Urinary bladder (tissue), 3 donors: ENCODE measurements at regions not wholly inside any gene's neighbourhood (a gene's known extent, or its start where the extent isn't known, plus 50 kb on each side); places are given as distances from the start of the nearest gene placed in this dataset.
"Not testable (repeated sequence)": the region's sequence is repeated elsewhere in the genome, so short reads cannot be mapped to it uniquely, and the experiment has no call there.

ENCODE experiments used
- DNase-seq: peaks from one replicate; pipeline ENCODE4 v3.0.0-alpha.2; 2015; ENCODE audit errors: extremely low spot score
- H3K27ac ChIP-seq: one replicate; pipeline ENCODE4 v1.5.1; 2013; ENCODE audit warnings: low read depth, mild to moderate bottlenecking, moderate library complexity
- H3K36me3 ChIP-seq: one replicate; pipeline ENCODE4 v1.6.1; 2013; ENCODE audit warnings: mild to moderate bottlenecking, moderate library complexity; ENCODE audit not compliant: insufficient read depth
- H3K4me1 ChIP-seq: one replicate; pipeline ENCODE4 v1.6.1; 2013; ENCODE audit warnings: mild to moderate bottlenecking, moderate library complexity; ENCODE audit not compliant: insufficient read depth
- H3K4me3 ChIP-seq: one replicate; pipeline ENCODE4 v1.5.1; 2013; ENCODE audit warnings: low read depth, low read length
- WGBS: extraction: QIAGEN DNeasy Blood & Tissue Kit; methylation state at CpG from one replicate; pipeline ENCODE4 v1.1.7; 2013; 5-methylcytosine and 5-hydroxymethylcytosine counted together
- donor health status: healthy with polysubstance abuse.
- donor health status: healthy.

GRCh38 chr12:17592472-17592871 is 497.5 kb downstream of the RERGL start:
- H3K4me1 ChIP-seq, result no peaks in the 10 kb centered on the region
- no peaks in the 10 kb centered on the region for H3K36me3 ChIP-seq
- no peak for DNase-seq
- H3K4me3 ChIP-seq, result no peak overlapping the region
- no peak overlapping the region for H3K27ac ChIP-seq
- 75% methylated on average over 4 of the region's 4 CpGs for WGBS

GRCh38 chr12:17591005-17591681 is 498.9 kb downstream of the RERGL start:
- H3K36me3 ChIP-seq, result no peaks in the 10 kb centered on the region
- DNase-seq, result no peak
- WGBS, result 92% methylated on average over 4 of the region's 4 CpGs
- no peak overlapping the region for H3K27ac ChIP-seq
- no peaks in the 10 kb centered on the region for H3K4me1 ChIP-seq
- no peak overlapping the region for H3K4me3 ChIP-seq

- H3K27ac ChIP-seq, result no peak overlapping the region
- no peak overlapping the region for H3K4me3 ChIP-seq
- H3K4me1 ChIP-seq, result no peaks in the 10 kb centered on the region
- no peak for DNase-seq
- WGBS, result 61% methylated on average over 5 of the region's 5 CpGs
- no peaks in the 10 kb centered on the region for H3K36me3 ChIP-seq
Measured at GRCh38 chr12:17588968-17589367, 501.0 kb downstream of the RERGL start.

- H3K36me3 ChIP-seq, result no peaks in the 10 kb centered on the region
- no peaks in the 10 kb centered on the region for H3K4me1 ChIP-seq
- no peak overlapping the region for H3K27ac ChIP-seq
- no peak for DNase-seq
- no peak overlapping the region for H3K4me3 ChIP-seq
- 60% methylated on average over 6 of the region's 6 CpGs for whole genome bisulfite sequencing
Measured at GRCh38 chr12:17579205-17580026, 510.6 kb downstream of the RERGL start.

GRCh38 chr12:17577405-17577804 is 512.6 kb downstream of the RERGL start:
- Histone ChIP-seq H3K36me3 (no peaks in the 10 kb centered on the region), H3K4me3 (no peak overlapping the region), H3K27ac (no peak overlapping the region), H3K4me1 (no peaks in the 10 kb centered on the region)
- no peak for DNase-seq
- 54% methylated on average over 5 of the region's 5 CpGs for WGBS

GRCh38 chr12:17572250-17572649 is 517.7 kb downstream of the RERGL start:
- DNase-seq, result no peak
- Histone ChIP-seq H3K4me3 (no peak overlapping the region), H3K4me1 (no peaks in the 10 kb centered on the region), H3K36me3 (no peaks in the 10 kb centered on the region), H3K27ac (no peak overlapping the region)

- H3K36me3 ChIP-seq, result no peaks in the 10 kb centered on the region
- H3K4me1 ChIP-seq, result no peaks in the 10 kb centered on the region
- DNase-seq, result no peak
- no peak overlapping the region for H3K27ac ChIP-seq
- no peak overlapping the region for H3K4me3 ChIP-seq
- 66% methylated on average over 2 of the region's 2 CpGs for WGBS
Measured at GRCh38 chr12:17571047-17571446, 518.9 kb downstream of the RERGL start.

- not testable (repeated sequence) for H3K36me3 ChIP-seq, H3K4me3 ChIP-seq, H3K4me1 ChIP-seq, H3K27ac ChIP-seq, DNase-seq
- WGBS, result 81% methylated on average over 8 of the region's 8 CpGs
Measured at GRCh38 chr12:17564630-17565029, 525.4 kb downstream of the RERGL start.

- Histone ChIP-seq H3K36me3 (no peaks in the 10 kb centered on the region), H3K4me1 (no peaks in the 10 kb centered on the region), H3K4me3 (no peak overlapping the region), H3K27ac (no peak overlapping the region)
- DNase-seq, result no peak
- WGBS, result 84% methylated on average over 1 of the region's 1 CpG
Measured at GRCh38 chr12:17550011-17550410, 540.0 kb downstream of the RERGL start.

GRCh38 chr12:17540921-17541320 is 549.1 kb downstream of the RERGL start:
- no peak overlapping the region for H3K4me3 ChIP-seq
- H3K27ac ChIP-seq, result no peak overlapping the region
- WGBS, result 75% methylated on average over 2 of the region's 2 CpGs
- H3K4me1 ChIP-seq, result no peaks in the 10 kb centered on the region
- no peak for DNase-seq
- no peaks in the 10 kb centered on the region for H3K36me3 ChIP-seq

GRCh38 chr12:17528394-17528793 is 561.6 kb downstream of the RERGL start:
- 28% methylated on average over 2 of the region's 2 CpGs for WGBS

GRCh38 chr12:17527021-17527420 is 563.0 kb downstream of the RERGL start:
- Histone ChIP-seq H3K4me3 (no peak overlapping the region), H3K4me1 (no peaks in the 10 kb centered on the region), H3K27ac (no peak overlapping the region), H3K36me3 (no peaks in the 10 kb centered on the region)
- no peak for DNase-seq
- WGBS, result 67% methylated on average over 1 of the region's 1 CpG

More at GRCh38 chr12:17528394-17528793, 561.6 kb downstream of the RERGL start:
- no peak for DNase-seq
- Histone ChIP-seq H3K27ac (no peak overlapping the region), H3K36me3 (no peaks in the 10 kb centered on the region), H3K4me1 (no peaks in the 10 kb centered on the region), H3K4me3 (no peak overlapping the region)

- no peaks in the 10 kb centered on the region for H3K36me3 ChIP-seq
- DNase-seq, result no peak
- no peak overlapping the region for H3K4me3 ChIP-seq
- H3K4me1 ChIP-seq, result no peaks in the 10 kb centered on the region
- whole genome bisulfite sequencing, result 61% methylated on average over 1 of the region's 1 CpG
- no peak overlapping the region for H3K27ac ChIP-seq
Measured at GRCh38 chr12:17511369-17511768, 578.6 kb downstream of the RERGL start.

GRCh38 chr12:17507336-17507735 is 582.7 kb downstream of the RERGL start:
- no peak for DNase-seq
- Histone ChIP-seq H3K27ac (no peak overlapping the region), H3K4me1 (no peaks in the 10 kb centered on the region), H3K4me3 (no peak overlapping the region), H3K36me3 (no peaks in the 10 kb centered on the region)
- WGBS, result 46% methylated on average over 5 of the region's 5 CpGs
